ENCODE measurements at regions not wholly inside any gene's neighbourhood (a gene's known extent, or its start where the extent isn't known, plus 50 kb on each side); places are given as distances from the start of the nearest gene placed in this dataset.

GRCh38 chr4:11966782-11967181 is 538.1 kb upstream of the HS3ST1 start:
- H2AFZ ChIP-seq (ENCODE audit: low read depth, low read length), result no peak overlapping the region
- H4K20me1 ChIP-seq (ENCODE audit: insufficient read depth), result no peaks in the 10 kb centered on the region
- no peaks in the 10 kb centered on the region for H3K9me3 ChIP-seq (ENCODE audit: low read length)

DNA sequence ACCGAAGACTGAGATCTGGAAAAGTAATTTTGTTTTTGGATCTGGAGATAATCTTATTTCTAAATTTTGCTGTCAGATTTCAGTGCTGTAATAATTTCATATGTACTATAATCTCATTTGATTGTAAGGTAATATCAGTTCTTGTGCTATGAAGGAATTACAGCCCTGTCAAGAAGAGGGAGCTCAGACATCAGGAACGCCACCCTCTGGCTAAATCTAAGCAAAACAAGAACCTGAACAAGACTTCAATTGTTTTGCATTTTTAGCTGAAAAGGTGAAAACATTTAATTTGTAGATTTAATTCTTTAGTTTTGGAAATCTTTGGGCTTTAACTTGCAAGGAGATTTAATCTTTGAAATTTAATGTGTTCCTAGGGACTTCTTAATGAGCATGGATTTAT is 525.4 kb upstream of the HS3ST1 start:
- H3K36me3 ChIP-seq (ENCODE audit: insufficient read depth, low read length), result no peaks in the 10 kb centered on the region
- TF ChIP-seq, protein P1, sequence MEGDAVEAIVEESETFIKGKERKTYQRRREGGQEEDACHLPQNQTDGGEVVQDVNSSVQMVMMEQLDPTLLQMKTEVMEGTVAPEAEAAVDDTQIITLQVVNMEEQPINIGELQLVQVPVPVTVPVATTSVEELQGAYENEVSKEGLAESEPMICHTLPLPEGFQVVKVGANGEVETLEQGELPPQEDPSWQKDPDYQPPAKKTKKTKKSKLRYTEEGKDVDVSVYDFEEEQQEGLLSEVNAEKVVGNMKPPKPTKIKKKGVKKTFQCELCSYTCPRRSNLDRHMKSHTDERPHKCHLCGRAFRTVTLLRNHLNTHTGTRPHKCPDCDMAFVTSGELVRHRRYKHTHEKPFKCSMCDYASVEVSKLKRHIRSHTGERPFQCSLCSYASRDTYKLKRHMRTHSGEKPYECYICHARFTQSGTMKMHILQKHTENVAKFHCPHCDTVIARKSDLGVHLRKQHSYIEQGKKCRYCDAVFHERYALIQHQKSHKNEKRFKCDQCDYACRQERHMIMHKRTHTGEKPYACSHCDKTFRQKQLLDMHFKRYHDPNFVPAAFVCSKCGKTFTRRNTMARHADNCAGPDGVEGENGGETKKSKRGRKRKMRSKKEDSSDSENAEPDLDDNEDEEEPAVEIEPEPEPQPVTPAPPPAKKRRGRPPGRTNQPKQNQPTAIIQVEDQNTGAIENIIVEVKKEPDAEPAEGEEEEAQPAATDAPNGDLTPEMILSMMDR (IDR thresholded peaks at IDR 0.05; ENCODE audit: poor library complexity, severe bottlenecking), result peak; percentile 71
- TF ChIP-seq SMC3 (conservative IDR thresholded peaks at IDR 0.05; ENCODE audit: poor library complexity) (peak; percentile 81), POLR2AphosphoS5 (IDR thresholded peaks at IDR 0.05) (no peak), EZH2 (IDR thresholded peaks at IDR 0.05; ENCODE audit: borderline replicate concordance, insufficient read depth, low read length, poor library complexity, severe bottlenecking) (no peak), RAD21 (conservative IDR thresholded peaks at IDR 0.05) (peak; percentile 69), TAF1 (IDR thresholded peaks at IDR 0.05; ENCODE audit: low read depth) (no peak)
- H3K9me3 ChIP-seq (ENCODE audit: low read length), result no peaks in the 10 kb centered on the region
- no peaks in the 10 kb centered on the region for H3K9me2 ChIP-seq (ENCODE audit: insufficient read depth, low read length)
- no peaks in the 10 kb centered on the region for H3K79me2 ChIP-seq (replicated peaks; ENCODE audit: insufficient read depth, low read length)
- H3K27ac ChIP-seq (ENCODE audit: low read length), result no peak overlapping the region
- H2AFZ ChIP-seq (ENCODE audit: low read depth, low read length), result no peak overlapping the region
- H3F3A ChIP-seq (ENCODE audit: insufficient read depth, low read length, poor library complexity, severe bottlenecking), result no peaks in the 10 kb centered on the region
- H3K9ac ChIP-seq (ENCODE audit: low read length), result no peak overlapping the region
- H3K4me3 ChIP-seq (ENCODE audit: low read length), result no peak overlapping the region
- H4K20me1 ChIP-seq (ENCODE audit: insufficient read depth), result no peaks in the 10 kb centered on the region
- H3K4me2 ChIP-seq (ENCODE audit: low read length), result no peak overlapping the region
- H3K27me3 ChIP-seq (ENCODE audit: insufficient read depth, low read depth, low read length), result no peaks in the 10 kb centered on the region

More at GRCh38 chr4:11966782-11967181, 538.1 kb upstream of the HS3ST1 start:
- H3K9me2 ChIP-seq (ENCODE audit: insufficient read depth, low read length), result no peaks in the 10 kb centered on the region
- TF ChIP-seq EZH2 (IDR thresholded peaks at IDR 0.05; ENCODE audit: borderline replicate concordance, insufficient read depth, low read length, poor library complexity, severe bottlenecking) (no peak), POLR2AphosphoS5 (IDR thresholded peaks at IDR 0.05) (no peak), RAD21 (conservative IDR thresholded peaks at IDR 0.05) (no peak), EP300 (conservative IDR thresholded peaks at IDR 0.05; ENCODE audit: poor library complexity, severe bottlenecking) (no peak), SMC3 (conservative IDR thresholded peaks at IDR 0.05; ENCODE audit: poor library complexity) (no peak), TAF1 (IDR thresholded peaks at IDR 0.05; ENCODE audit: low read depth) (no peak), MXI1 (conservative IDR thresholded peaks at IDR 0.05; ENCODE audit: poor library complexity, severe bottlenecking) (no peak)
- TF ChIP-seq, protein P1 (IDR thresholded peaks at IDR 0.05; ENCODE audit: poor library complexity, severe bottlenecking), result no peak
- TF ChIP-seq, protein P2, sequence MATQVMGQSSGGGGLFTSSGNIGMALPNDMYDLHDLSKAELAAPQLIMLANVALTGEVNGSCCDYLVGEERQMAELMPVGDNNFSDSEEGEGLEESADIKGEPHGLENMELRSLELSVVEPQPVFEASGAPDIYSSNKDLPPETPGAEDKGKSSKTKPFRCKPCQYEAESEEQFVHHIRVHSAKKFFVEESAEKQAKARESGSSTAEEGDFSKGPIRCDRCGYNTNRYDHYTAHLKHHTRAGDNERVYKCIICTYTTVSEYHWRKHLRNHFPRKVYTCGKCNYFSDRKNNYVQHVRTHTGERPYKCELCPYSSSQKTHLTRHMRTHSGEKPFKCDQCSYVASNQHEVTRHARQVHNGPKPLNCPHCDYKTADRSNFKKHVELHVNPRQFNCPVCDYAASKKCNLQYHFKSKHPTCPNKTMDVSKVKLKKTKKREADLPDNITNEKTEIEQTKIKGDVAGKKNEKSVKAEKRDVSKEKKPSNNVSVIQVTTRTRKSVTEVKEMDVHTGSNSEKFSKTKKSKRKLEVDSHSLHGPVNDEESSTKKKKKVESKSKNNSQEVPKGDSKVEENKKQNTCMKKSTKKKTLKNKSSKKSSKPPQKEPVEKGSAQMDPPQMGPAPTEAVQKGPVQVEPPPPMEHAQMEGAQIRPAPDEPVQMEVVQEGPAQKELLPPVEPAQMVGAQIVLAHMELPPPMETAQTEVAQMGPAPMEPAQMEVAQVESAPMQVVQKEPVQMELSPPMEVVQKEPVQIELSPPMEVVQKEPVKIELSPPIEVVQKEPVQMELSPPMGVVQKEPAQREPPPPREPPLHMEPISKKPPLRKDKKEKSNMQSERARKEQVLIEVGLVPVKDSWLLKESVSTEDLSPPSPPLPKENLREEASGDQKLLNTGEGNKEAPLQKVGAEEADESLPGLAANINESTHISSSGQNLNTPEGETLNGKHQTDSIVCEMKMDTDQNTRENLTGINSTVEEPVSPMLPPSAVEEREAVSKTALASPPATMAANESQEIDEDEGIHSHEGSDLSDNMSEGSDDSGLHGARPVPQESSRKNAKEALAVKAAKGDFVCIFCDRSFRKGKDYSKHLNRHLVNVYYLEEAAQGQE (IDR thresholded peaks at IDR 0.05; ENCODE audit: borderline replicate concordance), result no peak
- H3F3A ChIP-seq (ENCODE audit: insufficient read depth, low read length, poor library complexity, severe bottlenecking), result no peaks in the 10 kb centered on the region
- no peaks in the 10 kb centered on the region for H3K27me3 ChIP-seq (ENCODE audit: insufficient read depth, low read depth, low read length)
- no peak overlapping the region for H3K9ac ChIP-seq (ENCODE audit: low read length)
- no peaks in the 10 kb centered on the region for H3K79me2 ChIP-seq (replicated peaks; ENCODE audit: insufficient read depth, low read length)
- H3K4me2 ChIP-seq (ENCODE audit: low read length), result no peak overlapping the region
- H3K27ac ChIP-seq (ENCODE audit: low read length), result no peak overlapping the region
- H3K36me3 ChIP-seq (ENCODE audit: insufficient read depth, low read length), result no peaks in the 10 kb centered on the region
- H3K4me3 ChIP-seq (ENCODE audit: low read length), result no peak overlapping the region
